KMS-11 (cell line): ENCODE measurements at regions not wholly inside any gene's neighbourhood (a gene's known extent, or its start where the extent isn't known, plus 50 kb on each side); places are given as distances from the start of the nearest gene placed in this dataset.

Source experiments
- H2AFZ ChIP-seq: fragments of 200-600 bp; sonication (generic); 2 replicates; pipeline ENCODE4 v1.6.1; 2016; ENCODE audit warnings: antibody characterized with exemption, mixed run types, low read depth
- H3K27ac ChIP-seq: fragments of 200-600 bp; sonication (generic); 2 replicates; pipeline ENCODE4 v1.6.1; 2016; ENCODE audit warnings: mild to moderate bottlenecking, mixed run types
- H3K27me3 ChIP-seq: fragments of 200-600 bp; sonication (generic); 2 replicates; pipeline ENCODE4 v1.6.1; 2017; ENCODE audit warnings: mild to moderate bottlenecking, low read depth, mixed run types, moderate library complexity; ENCODE audit not compliant: insufficient read depth
- H3K36me3 ChIP-seq: fragments of 200-600 bp; sonication (generic); 2 replicates; pipeline ENCODE4 v1.6.1; 2017; ENCODE audit warnings: mild to moderate bottlenecking, mixed run types; ENCODE audit not compliant: insufficient read depth
- H3K4me1 ChIP-seq: fragments of 200-600 bp; sonication (generic); 2 replicates; pipeline ENCODE4 v1.6.1; 2016; ENCODE audit warnings: mild to moderate bottlenecking, low read depth, mixed run types; ENCODE audit not compliant: poor library complexity, severe bottlenecking
- H3K4me2 ChIP-seq: fragments of 200-600 bp; sonication (generic); 2 replicates; pipeline ENCODE4 v1.7.0; 2016; ENCODE audit warnings: mild to moderate bottlenecking, mixed run types
- H3K4me3 ChIP-seq: fragments of 200-600 bp; sonication (generic); IDR thresholded peaks from 2 replicates; pipeline ENCODE4 v1.6.1; 2017; ENCODE audit warnings: low read depth, low read length, mixed read lengths; ENCODE audit not compliant: insufficient read depth
- H3K79me2 ChIP-seq: fragments of 200-600 bp; sonication (generic); 2 replicates; pipeline ENCODE4 v1.6.1; 2016; ENCODE audit warnings: low read depth, mixed run types; ENCODE audit not compliant: insufficient read depth
- H3K9ac ChIP-seq: fragments of 200-600 bp; sonication (generic); 2 replicates; pipeline ENCODE4 v1.6.1; 2016; ENCODE audit warnings: mild to moderate bottlenecking, mixed run types
- H4K20me1 ChIP-seq: fragments of 200-600 bp; sonication (generic); 2 replicates; pipeline ENCODE4 v1.6.1; 2016; ENCODE audit warnings: mild to moderate bottlenecking, mixed run types; ENCODE audit not compliant: insufficient read depth
- CTCF ChIP-seq: fragments of 200-600 bp; sonication (generic); conservative IDR thresholded peaks from 2 replicates; pipeline ENCODE4 v1.6.1; 2017; ENCODE audit warnings: low read depth, mild to moderate bottlenecking, antibody characterized with exemption, low read length, moderate library complexity, mixed read lengths

- no peak for TF ChIP-seq CTCF
- H2AFZ ChIP-seq, result no peak overlapping the region
- H3K4me1 ChIP-seq, result peaks cover 8% of the 10 kb centered on the region
- H3K27ac ChIP-seq, result no peak overlapping the region
- H3K4me3 ChIP-seq, result no peak overlapping the region
- H4K20me1 ChIP-seq, result no peaks in the 10 kb centered on the region
- H3K4me2 ChIP-seq, result no peak overlapping the region
- no peaks in the 10 kb centered on the region for H3K36me3 ChIP-seq
- H3K79me2 ChIP-seq, result no peaks in the 10 kb centered on the region
- H3K9ac ChIP-seq, result no peak overlapping the region
- H3K27me3 ChIP-seq, result no peaks in the 10 kb centered on the region
These were observed 295.4 kb upstream of the CRIM1 start for GRCh38 chr2:36060133-36060532.

DNA sequence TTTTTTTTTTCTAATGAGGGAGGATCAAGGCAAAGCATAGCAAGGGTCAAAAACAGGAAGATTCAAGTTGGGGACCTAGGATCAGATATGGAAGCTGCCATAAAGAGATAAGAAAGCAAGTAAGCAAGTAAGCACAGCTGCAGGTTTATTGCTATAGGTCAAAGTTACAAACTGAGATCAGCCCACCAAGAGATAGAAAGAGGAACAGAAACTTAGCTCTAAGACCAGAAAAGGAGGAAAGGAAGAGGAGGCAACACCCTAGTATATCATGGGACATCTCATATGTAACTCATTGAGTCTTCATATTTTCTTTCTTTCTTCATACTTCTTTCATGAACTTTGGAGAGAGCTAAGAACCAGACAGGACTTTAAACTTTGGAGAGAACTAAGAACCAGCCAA lies 295.9 kb upstream of the CRIM1 start:
- no peaks in the 10 kb centered on the region for H3K79me2 ChIP-seq
- H3K4me2 ChIP-seq, result no peak overlapping the region
- no peak for TF ChIP-seq CTCF
- no peak overlapping the region for H3K4me3 ChIP-seq
- peaks cover 8% of the 10 kb centered on the region for H3K4me1 ChIP-seq
- H4K20me1 ChIP-seq, result no peaks in the 10 kb centered on the region
- H3K27ac ChIP-seq, result no peak overlapping the region
- no peak overlapping the region for H2AFZ ChIP-seq
- no peak overlapping the region for H3K9ac ChIP-seq
- H3K27me3 ChIP-seq, result no peaks in the 10 kb centered on the region
- H3K36me3 ChIP-seq, result no peaks in the 10 kb centered on the region

DNA sequence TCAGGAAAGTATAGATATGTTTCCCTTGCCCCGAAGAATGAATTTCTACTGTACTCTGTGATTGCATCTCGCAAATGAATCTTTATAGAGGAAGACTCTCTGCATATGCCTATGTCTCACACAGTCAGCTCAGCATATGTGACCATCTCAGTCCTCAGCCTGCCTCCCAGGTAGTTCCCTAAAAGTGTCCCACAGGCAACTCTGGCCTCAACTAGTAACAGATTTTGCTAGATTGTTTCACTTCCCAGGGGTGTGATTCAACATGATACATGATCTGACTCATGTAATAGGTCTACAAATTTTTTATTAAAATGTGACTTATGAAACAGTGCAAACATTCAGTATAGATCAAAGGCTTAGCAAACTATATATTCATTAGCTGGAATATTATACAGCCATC lies 296.6 kb upstream of the CRIM1 start:
- Histone ChIP-seq H3K9ac (no peak overlapping the region), H3K27me3 (no peaks in the 10 kb centered on the region), H2AFZ (no peak overlapping the region), H3K79me2 (no peaks in the 10 kb centered on the region), H3K27ac (no peak overlapping the region), H3K4me2 (no peak overlapping the region), H3K36me3 (no peaks in the 10 kb centered on the region), H4K20me1 (no peaks in the 10 kb centered on the region), H3K4me1 (peaks cover 8% of the 10 kb centered on the region), H3K4me3 (no peak overlapping the region)
- TF ChIP-seq CTCF, result no peak

DNA sequence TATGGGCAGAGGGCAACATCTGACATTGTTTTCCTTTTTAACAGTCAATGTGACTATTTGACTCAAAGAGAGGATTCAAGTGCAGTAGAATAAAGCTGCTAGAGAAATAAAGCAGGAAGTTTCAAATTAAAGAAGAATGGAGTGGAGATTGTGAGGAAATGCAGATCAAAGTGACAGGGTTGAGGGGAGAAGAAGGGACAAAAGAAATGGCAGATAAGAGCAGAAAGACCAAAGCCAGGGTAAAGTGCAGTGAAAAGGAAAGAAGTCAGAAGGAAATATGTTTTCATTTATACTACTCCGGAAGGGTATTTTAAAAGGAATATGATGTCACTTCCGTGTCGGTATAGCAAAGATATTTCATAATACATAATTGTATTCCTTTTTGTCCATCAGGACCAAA lies 297.5 kb upstream of the CRIM1 start:
- H3K4me2 ChIP-seq, result no peak overlapping the region
- no peak overlapping the region for H3K9ac ChIP-seq
- H4K20me1 ChIP-seq, result no peaks in the 10 kb centered on the region
- peaks cover 8% of the 10 kb centered on the region for H3K4me1 ChIP-seq
- H3K27me3 ChIP-seq, result no peaks in the 10 kb centered on the region
- H3K4me3 ChIP-seq, result no peak overlapping the region
- H3K79me2 ChIP-seq, result no peaks in the 10 kb centered on the region
- no peaks in the 10 kb centered on the region for H3K36me3 ChIP-seq
- TF ChIP-seq CTCF, result no peak
- H3K27ac ChIP-seq, result no peak overlapping the region
- no peak overlapping the region for H2AFZ ChIP-seq

- H3K27me3 ChIP-seq, result no peaks in the 10 kb centered on the region
- no peak overlapping the region for H3K27ac ChIP-seq
- H3K9ac ChIP-seq, result no peak overlapping the region
- no peak overlapping the region for H3K4me3 ChIP-seq
- H3K4me1 ChIP-seq, result no peaks in the 10 kb centered on the region
- no peaks in the 10 kb centered on the region for H4K20me1 ChIP-seq
- H3K36me3 ChIP-seq, result no peaks in the 10 kb centered on the region
- H2AFZ ChIP-seq, result no peak overlapping the region
- no peak for TF ChIP-seq CTCF
- H3K4me2 ChIP-seq, result no peak overlapping the region
- no peaks in the 10 kb centered on the region for H3K79me2 ChIP-seq
These were observed 302.8 kb upstream of the CRIM1 start for GRCh38 chr2:36052819-36053218.
